ENCODE measurements at regions not wholly inside any gene's neighbourhood (a gene's known extent, or its start where the extent isn't known, plus 50 kb on each side); places are given as distances from the start of the nearest gene placed in this dataset.

GRCh38 chr11:109173504-109173903, 248.5 kb upstream of the C11orf87 start:
- no peak for FAIRE-seq

- FAIRE-seq: no peak
These were observed 237.6 kb upstream of the C11orf87 start for GRCh38 chr11:109184376-109184775.

GRCh38 chr11:109192864-109193263, 229.1 kb upstream of the C11orf87 start:
- no peak for FAIRE-seq

GRCh38 chr11:109193880-109194279, 228.1 kb upstream of the C11orf87 start:
- FAIRE-seq: no peak

GRCh38 chr11:109196016-109196415, 226.0 kb upstream of the C11orf87 start:
- no peak for FAIRE-seq

GRCh38 chr11:109197656-109198055, 224.3 kb upstream of the C11orf87 start:
- FAIRE-seq: no peak

GRCh38 chr11:109203176-109203575, 218.8 kb upstream of the C11orf87 start:
- FAIRE-seq: no peak

GRCh38 chr11:109205312-109205711, 216.7 kb upstream of the C11orf87 start:
- FAIRE-seq: no peak

- no peak for FAIRE-seq
These were observed 213.9 kb upstream of the C11orf87 start for GRCh38 chr11:109208121-109208520.

GRCh38 chr11:109209572-109209971, 212.4 kb upstream of the C11orf87 start:
- FAIRE-seq: no peak

- no peak for FAIRE-seq
These were observed 200.8 kb upstream of the C11orf87 start for GRCh38 chr11:109221190-109221589.

GRCh38 chr11:109222761-109223160, 199.2 kb upstream of the C11orf87 start:
- no peak for FAIRE-seq

- FAIRE-seq: no peak
These were observed 198.5 kb upstream of the C11orf87 start for GRCh38 chr11:109223451-109223850.

GRCh38 chr11:109229682-109230081, 192.3 kb upstream of the C11orf87 start:
- FAIRE-seq: no peak

GRCh38 chr11:109236188-109236587, 185.8 kb upstream of the C11orf87 start:
- FAIRE-seq: no peak

- no peak for FAIRE-seq
These were observed 185.3 kb upstream of the C11orf87 start for GRCh38 chr11:109236696-109237095.

- FAIRE-seq: no peak
These were observed 184.4 kb upstream of the C11orf87 start for GRCh38 chr11:109237636-109238035.

GRCh38 chr11:109241988-109242536, 179.9 kb upstream of the C11orf87 start:
- FAIRE-seq: no peak

- FAIRE-seq: no peak
These were observed 174.9 kb upstream of the C11orf87 start for GRCh38 chr11:109247071-109247470.

GRCh38 chr11:109249597-109249996, 172.4 kb upstream of the C11orf87 start:
- no peak for FAIRE-seq

GRCh38 chr11:109251230-109251629, 170.8 kb upstream of the C11orf87 start:
- no peak for FAIRE-seq

- no peak for FAIRE-seq
These were observed 157.9 kb upstream of the C11orf87 start for GRCh38 chr11:109264128-109264527.

GRCh38 chr11:109267293-109268095, 154.5 kb upstream of the C11orf87 start:
- FAIRE-seq: no peak

- no peak for FAIRE-seq
These were observed 146.1 kb upstream of the C11orf87 start for GRCh38 chr11:109275931-109276330.

GRCh38 chr11:109285465-109285864, 136.5 kb upstream of the C11orf87 start:
- no peak for FAIRE-seq

Measured in A204.1 (cell line).